Stomach smooth muscle (tissue), 2 donors: ENCODE measurements at regions not wholly inside any gene's neighbourhood (a gene's known extent, or its start where the extent isn't known, plus 50 kb on each side); places are given as distances from the start of the nearest gene placed in this dataset.

Source experiments
- H3K27ac ChIP-seq: one replicate; pipeline ENCODE4 v1.7.0; 2013; ENCODE audit warnings: mild to moderate bottlenecking, low read length, inconsistent platforms
- H3K27me3 ChIP-seq, 2 donors: one replicate each; pipeline ENCODE4 v1.7.0; 2013; ENCODE audit warnings: low read length in 2 of 2; ENCODE audit not compliant: insufficient read depth in 2 of 2, control insufficient read depth in 1 of 2
- H3K36me3 ChIP-seq, 2 donors: one replicate each; pipeline ENCODE4 v1.7.0; 2013; ENCODE audit warnings: low read length in 2 of 2; ENCODE audit not compliant: control insufficient read depth in 2 of 2, insufficient read depth in 2 of 2
- H3K4me1 ChIP-seq: one replicate; pipeline ENCODE4 v1.7.0; 2013; ENCODE audit warnings: low read length; ENCODE audit not compliant: control insufficient read depth, insufficient read depth
- H3K4me3 ChIP-seq, 2 donors: one replicate each; pipeline ENCODE4 v1.7.0; 2013; ENCODE audit warnings: low read length in 2 of 2
- H3K9ac ChIP-seq, 2 donors: one replicate each; pipeline ENCODE4 v1.7.0; 2013; ENCODE audit warnings: low read length in 2 of 2, mild to moderate bottlenecking in 1 of 2
- H3K9me3 ChIP-seq, 2 donors: one replicate each; pipeline ENCODE4 v1.7.0; 2013; ENCODE audit warnings: low read length in 2 of 2; ENCODE audit not compliant: control insufficient read depth in 2 of 2
- donor health status: healthy.
- donor health status: Pancreatic carcinoma.

DNA sequence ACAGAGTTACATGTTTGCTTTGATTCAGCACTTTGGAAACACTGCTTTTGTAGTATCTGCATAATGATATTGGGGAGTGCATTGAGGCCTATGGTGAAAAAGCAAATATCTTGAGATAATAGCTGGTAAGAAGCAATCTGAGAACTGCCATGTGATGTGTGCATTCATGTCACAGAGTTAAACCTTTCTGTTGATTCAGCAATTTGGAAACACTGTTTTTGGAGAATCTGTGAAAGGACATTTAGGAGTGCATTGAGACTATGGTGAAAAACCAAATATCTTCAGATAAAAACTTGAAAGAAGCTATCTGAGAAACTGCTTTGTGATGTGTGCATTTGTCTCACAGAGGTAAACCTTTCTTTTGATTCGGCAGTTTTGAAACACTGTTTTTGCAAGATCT is 346.8 kb downstream of the OR4C45 start:
- Histone ChIP-seq H3K27me3 (no peaks in the 10 kb centered on the region), H3K27ac (no peak overlapping the region), H3K36me3 (no peaks in the 10 kb centered on the region), H3K9me3 (peaks cover 0 to 2% of the 10 kb centered on the region in 2 donors), H3K9ac (no peak overlapping the region), H3K4me1 (no peaks in the 10 kb centered on the region), H3K4me3 (no peak overlapping the region)

DNA sequence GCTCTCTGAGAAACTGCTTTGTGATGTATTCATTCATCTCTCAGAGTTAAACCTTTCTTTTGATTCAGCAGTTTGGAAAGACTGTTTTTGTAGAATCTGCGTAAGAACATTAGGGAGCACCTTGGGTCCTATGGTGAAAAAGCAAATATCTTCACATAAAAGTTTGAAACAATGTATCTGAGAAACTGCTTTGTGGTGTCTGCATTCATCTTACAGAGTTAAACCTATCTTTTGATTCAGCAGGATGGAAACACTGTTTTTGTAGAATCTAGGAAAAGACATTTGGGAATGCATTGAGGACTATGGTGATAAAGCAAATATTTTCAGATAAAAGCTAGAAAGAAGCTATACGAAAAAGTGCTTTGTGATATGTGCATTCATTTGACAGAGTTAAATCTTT is 361.3 kb downstream of the OR4C45 start:
- Histone ChIP-seq H3K27me3 (no peaks in the 10 kb centered on the region), H3K9me3 (peaks cover 3 to 11% of the 10 kb centered on the region in 2 donors), H3K4me1 (no peaks in the 10 kb centered on the region), H3K27ac (no peak overlapping the region), H3K36me3 (no peaks in the 10 kb centered on the region), H3K9ac (no peak overlapping the region), H3K4me3 (no peak overlapping the region)

DNA sequence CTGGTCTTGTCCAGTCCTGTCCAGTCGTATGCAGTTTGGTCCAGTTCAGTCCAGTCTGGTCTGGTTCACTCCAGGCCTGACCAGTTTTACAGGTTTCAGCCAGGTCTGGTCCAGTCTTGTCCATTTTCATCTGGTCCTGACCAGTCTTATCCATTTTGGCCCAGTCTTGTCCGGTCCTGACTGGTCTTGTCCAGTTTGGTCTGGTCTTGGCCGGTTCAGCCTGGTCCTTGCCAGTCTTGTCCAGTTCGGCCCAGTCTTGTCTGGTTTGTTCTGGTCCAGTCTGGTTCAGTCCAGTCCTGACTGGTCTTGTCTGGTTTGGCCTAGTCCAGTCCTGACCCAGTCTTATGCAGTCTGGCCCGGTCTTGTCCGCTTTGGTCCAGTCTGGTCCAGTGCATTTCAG is 380.2 kb downstream of the OR4C45 start:
- no peaks in the 10 kb centered on the region for H3K27me3 ChIP-seq
- peaks cover 2 to 12% of the 10 kb centered on the region in 2 donors for H3K9me3 ChIP-seq

DNA sequence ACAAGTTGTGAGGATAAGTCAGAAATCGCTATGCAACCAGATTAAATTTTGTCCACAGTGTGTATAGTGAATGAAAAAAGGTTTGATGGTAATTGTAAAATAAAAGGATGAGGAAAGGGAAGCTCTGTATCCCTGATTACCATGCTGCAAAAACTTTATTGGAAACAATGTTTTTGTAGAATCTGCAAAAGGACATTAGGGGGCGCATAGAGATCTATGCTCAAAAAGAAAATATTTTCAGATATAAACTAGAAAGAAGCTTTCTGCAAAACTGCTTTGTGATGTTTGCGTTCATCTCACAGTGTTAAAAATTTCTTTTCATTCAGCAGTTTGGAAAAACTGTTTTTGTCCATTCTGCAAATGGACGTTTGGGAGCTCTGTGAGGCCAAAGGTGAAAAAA is 390.5 kb downstream of the OR4C45 start:
- no peaks in the 10 kb centered on the region for H3K27me3 ChIP-seq
- no peaks in the 10 kb centered on the region for H3K4me1 ChIP-seq
- H3K4me3 ChIP-seq, result no peak overlapping the region
- no peak overlapping the region for H3K9ac ChIP-seq
- no peaks in the 10 kb centered on the region for H3K36me3 ChIP-seq
- H3K9me3 ChIP-seq, result no peaks in the 10 kb centered on the region
- no peak overlapping the region for H3K27ac ChIP-seq

More for the DNA sequence above, 380.2 kb downstream of the OR4C45 start:
- Histone ChIP-seq H3K36me3 (no peaks in the 10 kb centered on the region), H3K4me3 (no peak overlapping the region), H3K4me1 (no peaks in the 10 kb centered on the region), H3K9ac (no peak overlapping the region), H3K27ac (no peak overlapping the region)
